PC-3 (cell line): ENCODE measurements at regions not wholly inside any gene's neighbourhood (a gene's known extent, or its start where the extent isn't known, plus 50 kb on each side); places are given as distances from the start of the nearest gene placed in this dataset.

Experiments
- CTCF ChIP-seq: fragments of 300-600 bp; sonication (generic); conservative IDR thresholded peaks from 2 replicates; pipeline ENCODE4 v1.5.1; 2017; ENCODE audit warnings: antibody characterized with exemption, low read depth, mild to moderate bottlenecking, low read length
- EZH2 ChIP-seq: fragments of 300-600 bp; sonication (generic); IDR thresholded peaks from one replicate; pipeline ENCODE4 v1.6.1; 2017; ENCODE audit warnings: antibody characterized with exemption, mild to moderate bottlenecking, low read length; ENCODE audit not compliant: unreplicated experiment
- EZH2phosphoT487 ChIP-seq: fragments of 300-600 bp; sonication (generic); IDR thresholded peaks from 2 replicates; pipeline ENCODE4 v1.6.1; 2018; ENCODE audit warnings: mild to moderate bottlenecking, antibody characterized with exemption, low read length, borderline replicate concordance

- TF ChIP-seq CTCF (peak; percentile 65), EZH2phosphoT487 (no peak), EZH2 (no peak)
Measured at GRCh38 chr1:30106125-30106524, 617.3 kb downstream of the MATN1 start.
